H1 (cell line): ENCODE measurements at regions not wholly inside any gene's neighbourhood (a gene's known extent, or its start where the extent isn't known, plus 50 kb on each side); places are given as distances from the start of the nearest gene placed in this dataset.

Experiments
- CTCF ChIA-PET: fragments of 300-600 bp; sonication (Branson Sonifier 250); formaldehyde crosslinking; loops from one replicate; lab custom pipeline; 2021; ENCODE audit not compliant: partially characterized antibody; lab: Charles Lee
- POLR2A ChIA-PET: fragments of 300-600 bp; sonication (Branson Sonifier 250); formaldehyde crosslinking; loops from one replicate; lab custom pipeline; 2021; ENCODE audit warnings: inconsistent platforms; ENCODE audit not compliant: partially characterized antibody; lab: Charles Lee
- DNase-seq, 2 experiments: peaks; one replicate each; pipeline versions ENCODE4 v3.0.0 to v3.0.0-alpha.2; 2010 to 2022; ENCODE audit warnings: low spot score in 2 of 2, low read depth in 1 of 2, mixed read lengths in 1 of 2
- FAIRE-seq: peaks from 2 replicates; lab custom pipeline; 2011; peaks lifted over from hg19 to GRCh38; lab: Jason Lieb, UNC
- H2AFZ ChIP-seq: 2 replicates; pipeline ENCODE4 v1.8.1; 2012; ENCODE audit warnings: low read length, inconsistent platforms
- H2AK5ac ChIP-seq: 2 replicates; pipeline ENCODE4 v1.6.1; 2013; ENCODE audit warnings: low read depth, low read length
- H2BK120ac ChIP-seq: replicated peaks from 2 replicates; pipeline ENCODE3; 2013; ENCODE audit warnings: low read depth, low read length, inconsistent platforms
- H2BK12ac ChIP-seq: 2 replicates; pipeline ENCODE4 v1.6.1; 2013; ENCODE audit warnings: low read depth, low read length
- H2BK15ac ChIP-seq: 2 replicates; pipeline ENCODE4 v1.6.1; 2013; ENCODE audit warnings: low read length
- H2BK20ac ChIP-seq: 2 replicates; pipeline ENCODE4 v1.6.1; 2013; ENCODE audit warnings: low read length
- H2BK5ac ChIP-seq: 2 replicates; pipeline ENCODE4 v1.6.1; 2013; ENCODE audit warnings: low read depth, low read length
- H3K14ac ChIP-seq: 2 replicates; pipeline ENCODE4 v1.6.1; 2013; ENCODE audit warnings: inconsistent platforms; ENCODE audit not compliant: insufficient read length
- H3K18ac ChIP-seq: 2 replicates; pipeline ENCODE4 v1.6.1; 2013; ENCODE audit warnings: low read length; ENCODE audit errors: extremely low read depth
- H3K23ac ChIP-seq: 2 replicates; pipeline ENCODE4 v1.6.1; 2013; ENCODE audit warnings: inconsistent platforms; ENCODE audit not compliant: insufficient read length
- H3K23me2 ChIP-seq: 2 replicates; pipeline ENCODE4 v1.6.1; 2013; ENCODE audit warnings: low read depth, low read length
- H3K27ac ChIP-seq: 2 replicates; pipeline ENCODE4 v1.6.1; 2011; ENCODE audit warnings: low read depth, low read length, inconsistent platforms
- H3K27me3 ChIP-seq, 4 experiments: replicated peaks in 1 of 4; 1 replicate in 1 of 4; 2 replicates in 3 of 4; pipeline versions ENCODE4 v1.6.1 to v1.8.1; 2011 to 2013; ENCODE audit warnings: low read length in 3 of 4, mild to moderate bottlenecking in 3 of 4, inconsistent platforms in 2 of 4, mixed read lengths in 2 of 4, moderate library complexity in 1 of 4; ENCODE audit not compliant: control insufficient read depth in 3 of 4, insufficient read depth in 3 of 4; ENCODE audit errors: extremely low read depth in 1 of 4
- H3K36me3 ChIP-seq, 4 experiments: 2 replicates each; pipeline versions ENCODE4 v1.6.1 to v1.8.1; 2011 to 2013; ENCODE audit warnings: mild to moderate bottlenecking in 4 of 4, low read length in 3 of 4, moderate library complexity in 2 of 4, control low read depth in 1 of 4, inconsistent platforms in 1 of 4; ENCODE audit not compliant: insufficient read depth in 4 of 4, control insufficient read depth in 2 of 4
- H3K4ac ChIP-seq: replicated peaks from 2 replicates; pipeline ENCODE3; 2013; ENCODE audit warnings: low read length, low read depth, mixed read lengths, inconsistent platforms; ENCODE audit not compliant: insufficient read length
- H3K4me1 ChIP-seq, 4 experiments: replicated peaks in 1 of 4; 1 replicate in 1 of 4; 2 replicates in 3 of 4; pipeline versions ENCODE4 v1.6.1 to v1.8.1; 2011 to 2013; ENCODE audit warnings: low read length in 3 of 4, inconsistent platforms in 2 of 4, mixed read lengths in 1 of 4; ENCODE audit not compliant: insufficient read depth in 4 of 4, control insufficient read depth in 3 of 4
- H3K4me2 ChIP-seq, 2 experiments: 2 replicates each; pipeline versions ENCODE4 v1.6.1 to v1.8.1; 2011 to 2013; ENCODE audit warnings: low read depth in 2 of 2, low read length in 2 of 2, control low read depth in 1 of 2, inconsistent platforms in 1 of 2, mild to moderate bottlenecking in 1 of 2; ENCODE audit not compliant: insufficient read depth in 1 of 2
- H3K4me3 ChIP-seq, 4 experiments: fragments of 200-600, 300-600 bp in 1 of 4; sonication (generic), shearing (Covaris generic), sonication (Bioruptor Twin) in 1 of 4; 2 replicates each; pipeline versions ENCODE4 v1.5.1 to v1.8.1; 2011 to 2016; ENCODE audit warnings: low read length in 4 of 4, low read depth in 3 of 4, control low read depth in 2 of 4, inconsistent platforms in 2 of 4, mild to moderate bottlenecking in 2 of 4, mixed read lengths in 1 of 4, moderate library complexity in 1 of 4; ENCODE audit not compliant: insufficient read depth in 2 of 4; ENCODE audit errors: extremely low read depth in 1 of 4
- H3K56ac ChIP-seq: replicated peaks from 2 replicates; pipeline ENCODE3; 2013; ENCODE audit warnings: low read depth, mild to moderate bottlenecking, mixed read lengths, low read length, inconsistent platforms; ENCODE audit not compliant: insufficient read length
- H3K79me1 ChIP-seq: 2 replicates; pipeline ENCODE4 v1.6.1; 2013; ENCODE audit warnings: low read depth, low read length, control low read depth
- H3K79me2 ChIP-seq, 2 experiments: 2 replicates each; pipeline versions ENCODE4 v1.6.1 to v1.8.1; 2012 to 2013; ENCODE audit warnings: low read length in 2 of 2, mild to moderate bottlenecking in 2 of 2, inconsistent platforms in 1 of 2; ENCODE audit not compliant: insufficient read depth in 2 of 2, control insufficient read depth in 1 of 2
- H3K9ac ChIP-seq, 4 experiments: replicated peaks in 1 of 4; 1 replicate in 1 of 4; 2 replicates in 3 of 4; pipeline versions ENCODE4 v1.6.1 to v1.8.1; 2011 to 2013; ENCODE audit warnings: low read depth in 3 of 4, low read length in 3 of 4, control low read depth in 2 of 4, mild to moderate bottlenecking in 2 of 4, moderate library complexity in 2 of 4, inconsistent platforms in 1 of 4; ENCODE audit errors: extremely low read depth in 1 of 4
- H3K9me3 ChIP-seq, 2 experiments: 2 replicates each; pipeline versions ENCODE4 v1.6.1 to v1.8.1; 2012 to 2013; ENCODE audit warnings: mild to moderate bottlenecking in 2 of 2, moderate library complexity in 2 of 2, control low read depth in 1 of 2, inconsistent platforms in 1 of 2, low read depth in 1 of 2, low read length in 1 of 2, mixed read lengths in 1 of 2; ENCODE audit not compliant: insufficient read depth in 2 of 2
- H4K20me1 ChIP-seq, 2 experiments: replicated peaks in 1 of 2; 2 replicates each; pipeline versions ENCODE3 to v1.8.1; 2011 to 2013; ENCODE audit warnings: inconsistent platforms in 2 of 2, low read length in 2 of 2, mild to moderate bottlenecking in 1 of 2; ENCODE audit not compliant: insufficient read depth in 2 of 2, control insufficient read depth in 1 of 2
- H4K5ac ChIP-seq: 2 replicates; pipeline ENCODE4 v1.6.1; 2013; ENCODE audit warnings: low read length, low read depth, mixed read lengths, inconsistent platforms; ENCODE audit not compliant: insufficient read length
- H4K8ac ChIP-seq: 2 replicates; pipeline ENCODE4 v1.8.0; 2013; ENCODE audit warnings: mild to moderate bottlenecking, moderate library complexity, low read length, inconsistent platforms; ENCODE audit not compliant: insufficient read depth; ENCODE audit errors: extremely low read depth
- H4K91ac ChIP-seq: replicated peaks from 2 replicates; pipeline ENCODE3; 2013; ENCODE audit warnings: low read length, mixed read lengths, inconsistent platforms; ENCODE audit not compliant: insufficient read length
- BACH1 ChIP-seq: IDR thresholded peaks from 2 replicates; pipeline ENCODE4 v1.6.1; 2012; ENCODE audit warnings: low read length, improper control_type of control experiment
- BCL11A ChIP-seq, 2 experiments: IDR thresholded peaks; one replicate each; pipeline ENCODE4 v1.6.1; 2011; ENCODE audit warnings: low read depth in 2 of 2, low read length in 2 of 2, mild to moderate bottlenecking in 2 of 2
- CTBP2 ChIP-seq: IDR thresholded peaks from 2 replicates; pipeline ENCODE4 v1.7.0; 2011; ENCODE audit warnings: borderline replicate concordance, mild to moderate bottlenecking, moderate library complexity, mixed read lengths, low read length; ENCODE audit not compliant: insufficient read depth, insufficient read length
- EZH2 ChIP-seq: fragments of 200-600 bp; sonication (generic); IDR thresholded peaks from 2 replicates; pipeline ENCODE4 v1.7.1; 2012; ENCODE audit warnings: low read depth, mild to moderate bottlenecking, moderate library complexity, low read length, inconsistent platforms; ENCODE audit not compliant: severe bottlenecking
- JUND ChIP-seq: IDR thresholded peaks from 2 replicates; pipeline ENCODE4 v1.6.1; 2011; ENCODE audit warnings: mild to moderate bottlenecking, improper control_type of control experiment, low read length
- KDM1A ChIP-seq: fragments of 200-600, 300-600 bp; sonication (generic); IDR thresholded peaks from 2 replicates; pipeline ENCODE4 v1.7.1; 2016; ENCODE audit warnings: mild to moderate bottlenecking, low read length, borderline replicate concordance
- KDM5A ChIP-seq: fragments of 200-600 bp; IDR thresholded peaks from 2 replicates; pipeline ENCODE4 v1.7.1; 2012; ENCODE audit warnings: mild to moderate bottlenecking, low read length, inconsistent platforms, mixed read lengths
- POU5F1 ChIP-seq: IDR thresholded peaks from 2 replicates; pipeline ENCODE4 v1.6.1; 2011; ENCODE audit warnings: low read depth, mild to moderate bottlenecking, low read length, moderate library complexity
- RNF2 ChIP-seq: fragments of 200-900, 300-1000 bp; sonication (generic); IDR thresholded peaks from 2 replicates; pipeline ENCODE4 v1.7.1; 2016; ENCODE audit warnings: borderline replicate concordance, low read depth, mild to moderate bottlenecking, antibody characterized with exemption, low read length; ENCODE audit not compliant: poor library complexity, severe bottlenecking; ENCODE audit errors: missing control alignments
- SIRT6 ChIP-seq: IDR thresholded peaks from one replicate; pipeline ENCODE4 v1.7.1; 2012; ENCODE audit warnings: low read length, inconsistent platforms
- SIX5 ChIP-seq: IDR thresholded peaks from 2 replicates; pipeline ENCODE4 v1.6.1; 2011; ENCODE audit warnings: mild to moderate bottlenecking, low read depth, low read length
- SP1 ChIP-seq: IDR thresholded peaks from 2 replicates; pipeline ENCODE4 v1.6.1; 2011; ENCODE audit warnings: low read depth, low read length
- TBP ChIP-seq: IDR thresholded peaks from 2 replicates; pipeline ENCODE4 v1.6.1; 2011; ENCODE audit warnings: low read depth, low read length, improper control_type of control experiment
- YY1 ChIP-seq: IDR thresholded peaks from 2 replicates; pipeline ENCODE4 v1.6.1; 2011; ENCODE audit warnings: low read depth, mild to moderate bottlenecking, low read length
- WGBS, 2 experiments: shearing (Covaris generic) in 1 of 2; methylation state at CpG; one replicate each; pipeline versions ENCODE4 v1.1.6 to v1.1.7; 2013 to 2015; ENCODE audit warnings: low lambda C conversion rate in 2 of 2, mixed read lengths in 2 of 2, inconsistent platforms in 1 of 2, low coverage in 1 of 2, missing lambda C conversion rate in 1 of 2; ENCODE audit not compliant: insufficient replicate concordance in 2 of 2, insufficient coverage in 1 of 2, insufficient read length in 1 of 2; ENCODE audit errors: extremely low coverage in 1 of 2, missing lambda C conversion rate in 1 of 2; 5-methylcytosine and 5-hydroxymethylcytosine counted together
- TF ChIP-seq, protein P1 (sequence below): IDR thresholded peaks from 2 replicates; pipeline ENCODE4 v1.6.1; 2011; ENCODE audit warnings: low read length, improper control_type of control experiment

DNA sequence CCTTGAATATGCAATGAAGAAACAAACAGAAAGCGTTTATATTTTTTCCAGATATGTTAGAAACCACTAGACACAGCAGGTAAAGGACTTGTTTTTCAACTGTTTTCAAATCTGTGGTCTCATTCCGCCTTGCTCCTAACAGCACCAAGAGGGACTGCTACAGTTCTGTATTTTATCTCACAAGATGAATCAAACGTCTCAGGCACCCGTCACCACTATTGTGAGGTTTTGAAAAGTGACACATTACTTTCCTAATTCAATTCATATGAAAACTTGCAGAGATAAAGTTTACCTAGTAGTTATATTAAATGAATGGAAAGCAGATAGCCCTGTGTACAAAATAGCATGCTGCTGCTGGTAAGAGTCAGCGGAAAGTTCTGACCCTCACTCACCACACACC, 386.3 kb downstream of the ETS1 start:
- H2BK5ac ChIP-seq: no peak overlapping the region
- H3K9ac ChIP-seq: no peak overlapping the region
- H3K27ac ChIP-seq: no peak overlapping the region
- 91% methylated on average over 5 of the region's 5 CpGs; no CpG with 5 or more reads in 1 of the 2 experiments for WGBS, 2 experiments
- H3K79me1 ChIP-seq: no peaks in the 10 kb centered on the region
- no peaks in the 10 kb centered on the region for H3K23me2 ChIP-seq
- H4K91ac ChIP-seq: no peak overlapping the region
- no peak for FAIRE-seq
- no peaks in the 10 kb centered on the region for H4K20me1 ChIP-seq
- POLR2A ChIA-PET: interaction anchor here (0.6 kb wide), 1 partner anchor 96 kb away, joined by 3 read pairs; no protein-coding TSS in a partner anchor
- no peak for DNase-seq
- no peaks in the 10 kb centered on the region for H3K36me3 ChIP-seq
- no peaks in the 10 kb centered on the region for H3K9me3 ChIP-seq
- no peak overlapping the region for H2AK5ac ChIP-seq
- no peak overlapping the region for H3K23ac ChIP-seq
- no peak overlapping the region for H3K4me2 ChIP-seq
- H3K4me3 ChIP-seq: no peak overlapping the region
- no peaks in the 10 kb centered on the region for H3K27me3 ChIP-seq
- H2BK15ac ChIP-seq: no peak overlapping the region
- no peak overlapping the region for H4K5ac ChIP-seq
- no peak overlapping the region for H3K4ac ChIP-seq
- no peaks in the 10 kb centered on the region for H3K4me1 ChIP-seq
- H2AFZ ChIP-seq: no peak overlapping the region
- CTCF ChIA-PET: no interaction called here
- H3K14ac ChIP-seq: no peak overlapping the region
- no peak overlapping the region for H4K8ac ChIP-seq
- H3K56ac ChIP-seq: no peak overlapping the region
- no peak overlapping the region for H3K18ac ChIP-seq
- no peak overlapping the region for H2BK120ac ChIP-seq
- no peak overlapping the region for H2BK20ac ChIP-seq
- H2BK12ac ChIP-seq: no peak overlapping the region
- H3K79me2 ChIP-seq: no peaks in the 10 kb centered on the region
- no peak for TF ChIP-seq BCL11A (IDR thresholded peaks at IDR 0.05; ENCODE audit: low read depth in 2 of 2, low read length in 2 of 2)
- no peak for TF ChIP-seq RNF2
- no peak for TF ChIP-seq CTBP2
- TF ChIP-seq TBP: no peak
- no peak for TF ChIP-seq JUND
- TF ChIP-seq, protein P1, sequence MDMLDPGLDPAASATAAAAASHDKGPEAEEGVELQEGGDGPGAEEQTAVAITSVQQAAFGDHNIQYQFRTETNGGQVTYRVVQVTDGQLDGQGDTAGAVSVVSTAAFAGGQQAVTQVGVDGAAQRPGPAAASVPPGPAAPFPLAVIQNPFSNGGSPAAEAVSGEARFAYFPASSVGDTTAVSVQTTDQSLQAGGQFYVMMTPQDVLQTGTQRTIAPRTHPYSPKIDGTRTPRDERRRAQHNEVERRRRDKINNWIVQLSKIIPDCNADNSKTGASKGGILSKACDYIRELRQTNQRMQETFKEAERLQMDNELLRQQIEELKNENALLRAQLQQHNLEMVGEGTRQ: no peak
- TF ChIP-seq YY1: no peak
- TF ChIP-seq SIX5: no peak
- no peak for TF ChIP-seq POU5F1
- TF ChIP-seq SIRT6: no peak
- TF ChIP-seq KDM1A: no peak
- TF ChIP-seq SP1: no peak
- no peak for TF ChIP-seq EZH2
- no peak for TF ChIP-seq BACH1
- TF ChIP-seq KDM5A: no peak
